Stimulated activated CD4-positive, alpha-beta T cell treated with anti-CD3 and anti-CD28 coated beads, TNF-alpha, amount 100 ng/mL, for 4 hours (primary cell): ENCODE measurements at regions not wholly inside any gene's neighbourhood (a gene's known extent, or its start where the extent isn't known, plus 50 kb on each side); places are given as distances from the start of the nearest gene placed in this dataset.

Experiments
- DNase-seq, 3 experiments: peaks; one replicate each; pipeline ENCODE4 v3.0.0-alpha.2; 2020; ENCODE audit warnings: low read depth in 3 of 3

DNA sequence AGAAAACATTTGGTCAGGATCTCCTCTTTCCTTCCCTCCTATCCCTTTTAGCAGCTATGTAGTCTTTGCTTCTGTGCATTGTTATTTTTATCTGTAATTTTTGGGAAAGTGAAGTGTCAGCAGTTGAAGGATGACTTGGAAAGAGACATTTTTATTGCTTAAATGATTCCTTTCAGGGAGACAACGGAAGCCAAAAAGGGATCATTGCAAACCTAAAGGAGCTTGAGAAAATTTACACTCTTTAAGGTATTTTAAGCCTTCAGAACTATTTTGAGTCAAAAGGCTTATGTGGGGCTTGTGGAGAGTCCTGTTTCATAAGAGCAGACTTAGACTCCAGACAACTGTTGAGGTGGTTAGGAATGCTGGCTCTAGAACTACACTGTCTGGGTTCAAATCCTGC is 281.6 kb downstream of the KIF4B start:
- no peak for DNase-seq

DNA sequence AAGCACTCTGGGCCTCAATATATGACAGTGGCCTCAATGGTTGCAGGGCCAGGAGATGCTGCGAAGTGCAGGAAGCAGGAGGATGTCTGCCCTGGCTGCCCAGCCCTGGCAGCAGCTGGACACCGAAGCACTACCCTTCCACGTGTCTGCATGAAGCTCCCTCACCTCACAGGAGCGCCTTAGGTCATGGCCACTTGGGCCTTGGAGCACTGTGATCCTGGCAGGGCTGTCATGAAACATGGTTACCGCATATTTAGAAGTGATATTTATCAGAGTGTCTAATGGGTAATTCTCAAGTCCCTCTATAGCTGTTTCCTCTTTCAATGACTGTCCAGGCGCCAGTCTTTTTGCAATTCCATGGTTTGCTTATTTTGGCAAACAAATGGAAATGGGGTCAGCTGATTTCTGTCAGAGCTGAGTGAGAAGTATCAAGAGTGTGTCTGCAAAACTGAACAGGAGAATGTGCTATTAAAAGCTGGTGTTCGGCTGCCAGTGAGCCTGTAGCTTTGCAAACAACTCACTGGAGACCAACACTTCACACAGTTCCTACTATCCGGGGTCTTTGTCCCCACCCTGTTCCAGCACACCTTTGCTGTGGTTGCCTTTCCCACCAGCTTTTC is 285.9 kb downstream of the KIF4B start:
- DNase-seq = no peak

DNA sequence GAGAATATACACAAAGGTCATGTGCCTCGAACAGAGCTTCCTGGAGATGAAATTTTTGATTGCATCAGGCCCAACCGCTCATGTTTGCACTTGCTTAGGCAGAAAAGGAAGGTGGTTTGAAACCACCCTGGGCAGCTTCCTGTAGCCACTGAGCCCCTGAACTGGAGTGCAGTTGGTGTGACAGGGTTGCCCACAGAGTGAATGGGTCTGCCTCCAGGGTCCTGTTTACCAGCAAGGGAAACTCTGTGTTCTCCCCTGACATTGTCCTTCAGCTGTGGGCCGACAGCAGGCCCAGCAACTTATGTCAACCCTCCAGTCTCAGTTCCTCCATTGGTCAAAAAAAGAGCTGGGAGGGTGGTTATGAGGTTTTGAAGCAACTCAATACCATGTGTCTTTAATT is 289.6 kb downstream of the KIF4B start:
- DNase-seq = no peak

DNA sequence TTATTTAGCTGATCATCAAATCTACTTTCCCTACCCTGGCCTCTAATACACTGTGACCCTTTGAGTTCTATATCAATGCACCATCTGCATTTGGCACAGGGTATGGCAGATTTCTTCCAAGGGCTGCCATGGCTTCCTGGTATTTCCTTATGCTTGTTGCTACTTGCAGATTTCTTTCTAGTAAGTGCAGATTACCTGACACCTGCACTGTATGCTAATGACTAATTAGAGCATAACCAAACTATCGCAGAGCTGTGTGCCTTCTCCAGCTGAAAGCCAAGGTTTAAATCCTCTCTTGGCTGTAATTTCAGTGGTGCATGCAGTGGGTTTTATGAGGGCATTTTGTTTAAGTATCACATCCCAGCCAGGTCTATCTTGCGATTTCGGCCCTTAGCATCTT is 293.7 kb downstream of the KIF4B start:
- DNase-seq = no peak

DNA sequence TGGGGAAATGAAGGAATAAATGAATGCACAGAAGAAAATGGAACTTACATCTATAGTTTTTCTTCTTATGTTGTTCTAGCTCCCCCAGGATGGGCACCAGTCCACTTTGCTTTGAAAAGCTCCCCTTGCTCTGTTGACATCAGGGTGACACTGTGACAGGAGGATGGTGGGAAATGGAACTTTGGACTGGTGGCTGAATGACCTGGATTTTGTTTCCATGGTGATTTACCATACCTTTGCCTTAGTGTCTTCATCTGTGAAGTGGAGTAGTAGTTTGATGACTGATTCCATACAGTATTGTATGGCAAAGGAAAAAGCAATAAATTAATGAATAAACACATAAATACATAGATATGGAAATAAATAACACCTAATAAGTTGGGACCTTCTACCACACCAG is 294.7 kb downstream of the KIF4B start:
- DNase-seq = no peak

DNA sequence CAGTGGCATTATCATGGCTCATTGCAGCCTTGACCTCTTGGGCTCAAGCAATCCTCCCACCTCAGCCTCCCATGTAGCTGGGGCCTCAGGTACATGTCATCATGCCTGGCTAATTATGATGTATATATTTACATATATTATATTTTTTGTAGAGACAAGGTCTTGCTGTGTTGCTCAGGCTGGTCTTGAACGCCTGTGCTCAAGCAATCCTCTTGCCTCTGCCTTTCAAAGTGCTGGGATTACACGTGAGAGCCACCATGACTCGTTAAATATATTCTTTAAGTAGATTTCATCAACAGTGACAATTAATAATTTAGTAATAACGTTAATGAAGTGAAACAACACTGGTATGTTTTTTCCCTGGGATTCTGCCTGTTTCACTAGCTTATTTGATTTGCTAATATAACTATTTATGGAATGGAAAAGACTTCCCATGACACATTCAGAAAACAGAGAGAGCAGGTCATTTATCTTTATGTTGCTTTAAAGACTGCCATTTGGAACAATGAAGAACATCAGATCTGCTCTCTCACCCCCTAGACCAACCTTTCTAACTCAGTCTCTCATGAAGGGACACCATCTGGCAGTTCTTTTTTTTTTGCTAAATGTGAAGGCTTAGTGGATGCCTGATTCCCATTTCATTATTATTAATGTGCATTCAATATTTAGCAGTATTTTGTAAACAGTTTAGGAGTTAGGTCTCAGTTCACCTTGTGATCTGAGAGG is 295.6 kb downstream of the KIF4B start:
- no peak for DNase-seq

DNA sequence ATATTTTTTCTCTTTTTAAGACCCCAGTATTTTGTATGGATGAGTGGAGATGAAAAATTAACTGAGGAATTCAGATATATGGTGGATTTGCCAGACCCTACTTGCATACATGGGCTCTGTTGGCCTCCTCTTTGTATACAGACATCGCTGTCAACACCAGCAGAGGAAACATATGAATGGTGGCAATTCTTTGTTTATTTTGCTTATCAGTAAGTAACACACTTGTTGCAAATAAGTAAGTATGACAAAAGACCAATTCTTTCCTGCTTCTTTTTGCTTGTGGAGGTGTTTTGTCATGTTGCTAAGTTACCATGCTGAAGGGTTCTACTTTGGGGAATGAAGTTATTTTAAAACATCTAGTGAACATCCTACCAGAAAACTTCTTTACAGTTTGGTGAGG is 298.2 kb downstream of the KIF4B start:
- DNase-seq = no peak

DNA sequence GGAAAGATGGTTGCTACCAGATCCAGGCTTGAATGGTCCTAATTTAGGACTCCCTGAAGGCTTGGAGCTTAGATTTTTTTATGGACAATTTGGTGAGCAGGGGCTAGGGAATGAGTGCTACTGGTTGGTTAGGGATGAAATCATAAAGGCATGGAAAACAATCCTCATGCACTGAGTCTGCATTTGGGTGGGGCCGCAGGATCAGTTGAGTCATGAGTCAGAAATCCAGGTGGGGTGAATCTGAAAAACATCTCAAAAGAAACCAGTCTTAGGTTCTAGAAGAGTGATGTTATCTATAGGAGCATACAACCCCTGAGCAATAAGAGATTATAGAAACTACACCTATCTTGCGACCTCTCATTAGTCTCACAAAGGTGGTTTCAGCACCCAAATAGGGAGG is 300.0 kb downstream of the KIF4B start:
- DNase-seq = no peak

DNA sequence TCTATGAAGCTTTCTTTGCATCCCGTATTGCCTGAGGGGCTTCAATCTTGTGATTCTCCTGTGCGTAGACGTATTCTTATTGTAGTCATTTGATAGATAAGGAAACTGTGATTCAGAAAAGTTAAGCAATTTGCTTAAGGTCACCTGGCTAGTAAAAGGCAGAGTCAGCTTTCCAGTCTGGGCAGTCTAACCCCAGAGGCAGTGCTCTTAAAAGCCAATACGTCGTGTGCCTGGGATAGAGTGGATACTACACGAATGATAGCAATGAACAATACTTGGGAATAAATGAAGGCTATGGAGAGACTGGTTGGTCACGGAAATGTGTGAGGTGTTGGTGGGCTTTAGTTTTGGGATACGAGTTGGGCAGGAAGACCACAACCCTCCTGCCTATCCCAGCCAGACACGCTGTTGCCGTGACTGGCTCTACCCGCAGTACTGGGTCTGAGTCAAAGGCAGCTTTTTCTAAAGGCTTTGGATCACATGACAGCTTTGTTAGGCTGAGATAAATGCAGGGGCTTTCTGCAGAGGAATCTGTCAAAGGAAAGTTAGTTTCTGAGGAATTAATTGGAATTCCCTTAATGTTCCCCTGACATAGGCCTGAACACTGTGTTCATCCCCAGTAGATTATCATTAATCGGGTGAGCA is 302.6 kb downstream of the KIF4B start:
- DNase-seq = no peak

DNA sequence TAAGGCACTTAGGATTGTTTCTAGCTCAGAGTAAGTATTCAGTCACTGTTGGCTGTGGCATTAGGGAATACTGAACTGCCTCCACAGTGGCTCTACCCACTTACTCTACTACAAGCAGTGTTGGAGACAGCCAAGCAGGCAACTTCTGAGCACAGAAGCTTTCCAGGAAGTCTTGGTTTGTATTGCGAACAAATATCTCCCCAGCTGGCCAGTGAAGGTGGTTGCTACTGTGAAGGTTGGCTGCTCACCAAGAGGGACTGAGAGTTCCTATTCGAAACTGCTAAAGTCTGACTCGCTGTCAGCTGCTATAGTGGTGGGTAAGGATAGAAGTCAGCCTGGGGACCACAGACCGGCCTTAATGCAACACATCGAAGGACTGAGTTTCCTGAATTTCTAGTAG is 319.1 kb downstream of the KIF4B start:
- DNase-seq = no peak

DNA sequence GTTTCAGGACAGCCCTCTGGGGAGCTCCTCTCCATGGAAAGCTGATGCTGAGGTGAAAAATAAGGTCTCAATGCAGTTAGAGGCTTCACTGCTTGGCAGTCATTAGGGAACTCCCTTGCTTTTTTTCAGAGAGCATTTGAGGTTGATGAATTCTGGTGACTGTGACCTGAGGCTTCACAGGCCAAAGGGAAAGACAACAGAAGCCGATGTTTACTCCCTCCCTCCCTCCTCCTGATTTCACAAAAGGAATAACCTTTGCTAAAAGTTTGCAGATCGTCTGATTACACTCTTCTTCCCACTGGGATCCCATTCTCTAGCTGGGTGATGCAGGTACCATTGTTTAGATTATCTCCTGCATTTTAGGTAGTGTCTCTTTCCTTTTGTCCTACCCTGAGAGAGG is 329.4 kb downstream of the KIF4B start:
- no peak for DNase-seq

DNA sequence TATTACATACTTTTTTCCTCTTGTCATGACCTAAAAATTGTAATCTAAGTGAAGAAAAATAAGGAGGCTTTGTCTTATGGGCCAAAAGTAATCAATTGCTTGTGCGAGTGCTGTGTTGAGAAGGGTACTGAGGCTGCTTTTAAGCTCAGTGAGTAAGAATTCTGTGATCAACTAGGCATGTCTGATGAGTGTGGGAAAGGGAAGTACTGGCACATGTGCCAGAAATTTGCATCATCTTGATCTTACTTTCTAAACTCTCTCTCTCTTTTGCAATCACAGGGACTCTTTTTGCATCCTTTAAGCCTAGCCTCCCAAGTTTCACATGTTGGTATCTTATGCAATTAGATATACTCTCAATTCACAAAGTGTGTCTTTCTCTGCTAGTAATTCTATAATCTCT is 329.9 kb downstream of the KIF4B start:
- no peak for DNase-seq

DNA sequence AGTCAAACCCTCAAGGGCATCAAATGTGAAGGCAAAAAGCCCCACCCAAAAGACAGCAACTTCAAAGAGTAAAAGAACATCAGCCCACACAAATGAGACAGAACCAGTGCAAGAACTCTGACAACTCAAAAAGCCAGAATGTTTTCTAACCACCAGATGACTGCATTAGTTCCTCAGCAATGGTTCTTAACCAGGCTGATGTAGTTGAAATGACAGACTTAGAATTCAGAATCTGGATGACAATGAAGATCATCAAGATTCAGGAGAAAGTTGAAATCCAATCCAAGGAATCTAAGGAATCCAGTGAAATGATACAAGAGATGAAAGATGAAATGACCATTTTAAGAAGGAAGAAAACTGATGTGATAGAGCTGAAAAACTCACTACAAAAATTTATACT is 339.7 kb downstream of the KIF4B start:
- no peak for DNase-seq

DNA sequence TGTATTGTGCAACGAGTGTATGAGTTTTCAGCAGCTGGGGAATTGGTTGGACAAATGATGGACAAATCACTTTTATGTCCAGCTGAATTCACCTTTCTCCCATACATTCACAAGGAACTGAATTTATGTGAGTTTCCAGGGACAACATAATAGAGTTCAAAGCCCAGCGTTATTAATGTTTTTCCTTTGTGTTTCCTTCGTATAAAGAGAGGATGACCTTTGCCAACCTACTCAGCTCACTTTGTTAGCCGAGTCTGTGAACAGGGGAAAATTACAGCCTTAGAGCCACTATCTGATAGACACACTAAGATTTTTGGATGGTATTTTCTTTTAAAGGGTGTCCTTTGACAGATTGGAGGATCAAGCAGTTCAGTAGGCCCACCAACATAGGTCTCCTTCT is 352.5 kb downstream of the KIF4B start:
- no peak for DNase-seq

DNA sequence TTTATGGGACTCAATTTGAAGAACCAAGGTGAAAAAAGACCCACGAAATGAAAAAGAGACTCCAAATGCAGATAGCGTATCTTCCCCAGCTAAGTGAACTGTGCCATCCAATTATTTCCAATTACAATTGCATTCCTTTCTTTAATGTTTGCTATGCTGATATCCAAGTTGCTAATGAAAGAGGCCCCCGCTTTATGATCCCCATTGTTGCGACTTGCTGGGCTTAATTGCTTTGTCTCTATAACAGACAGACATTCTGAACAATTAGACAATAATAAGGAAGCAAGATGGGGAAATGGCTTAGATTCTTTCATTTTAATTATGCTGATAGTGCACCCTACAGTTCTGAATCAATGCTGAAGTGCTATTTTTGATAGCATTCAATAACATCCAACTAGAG is 354.3 kb downstream of the KIF4B start:
- no peak for DNase-seq

DNA sequence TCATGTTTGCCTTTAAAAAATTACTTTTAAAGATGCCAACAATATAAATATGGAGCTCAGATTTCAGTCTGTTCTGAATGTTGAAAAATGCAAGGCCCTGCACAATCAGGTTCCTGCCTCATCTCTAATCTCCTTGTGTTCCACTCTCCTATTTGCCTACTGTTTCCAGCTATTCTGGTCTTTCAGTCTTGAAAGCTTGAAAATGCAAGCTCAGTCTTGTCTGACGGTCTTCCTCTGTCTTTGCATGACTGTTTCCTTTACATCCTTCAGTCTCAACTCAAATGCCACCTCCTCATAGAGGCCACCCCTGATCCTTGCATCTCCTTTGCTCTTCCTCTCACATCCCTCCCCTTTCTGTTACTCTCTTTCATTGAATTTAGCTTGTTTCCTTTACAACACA is 354.9 kb downstream of the KIF4B start:
- DNase-seq = no peak

DNA sequence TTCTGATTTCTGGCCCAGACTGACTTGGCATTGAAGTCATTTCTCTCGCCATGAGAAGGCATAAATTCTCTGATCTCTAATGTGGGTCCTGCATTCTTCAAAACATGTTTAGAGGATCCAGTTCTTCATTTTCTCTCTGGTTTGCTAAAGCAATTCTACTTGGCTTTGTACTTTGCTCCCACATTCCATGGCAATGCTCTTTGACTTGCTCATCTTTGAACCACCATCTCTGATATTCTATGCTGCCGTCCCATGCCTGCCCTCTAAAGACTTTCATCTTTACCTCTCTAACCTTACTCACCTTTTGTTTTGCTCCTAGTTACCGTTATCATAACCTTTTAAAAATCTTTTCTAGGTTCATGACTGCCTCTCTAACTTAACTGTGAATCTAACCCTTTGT is 366.9 kb downstream of the KIF4B start:
- DNase-seq = no peak

DNA sequence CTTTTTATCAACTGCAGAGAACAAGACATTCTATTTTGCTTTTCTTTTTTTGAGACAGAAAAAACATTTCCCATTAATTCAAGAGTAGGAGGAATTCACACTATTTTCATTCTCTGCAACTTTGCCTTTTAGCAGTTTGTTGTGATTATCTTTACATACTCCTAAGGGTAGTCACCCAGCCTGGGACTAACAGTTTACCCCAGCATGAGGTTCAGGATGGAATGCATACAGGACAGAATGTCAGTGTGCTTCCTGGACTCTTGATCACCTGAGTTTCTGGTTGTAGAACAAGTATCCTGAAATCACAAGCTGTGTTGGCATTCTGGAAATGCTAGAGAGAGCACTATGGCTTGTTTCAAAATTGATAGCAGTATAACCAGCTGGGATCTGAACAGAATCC is 368.1 kb downstream of the KIF4B start:
- no peak for DNase-seq

DNA sequence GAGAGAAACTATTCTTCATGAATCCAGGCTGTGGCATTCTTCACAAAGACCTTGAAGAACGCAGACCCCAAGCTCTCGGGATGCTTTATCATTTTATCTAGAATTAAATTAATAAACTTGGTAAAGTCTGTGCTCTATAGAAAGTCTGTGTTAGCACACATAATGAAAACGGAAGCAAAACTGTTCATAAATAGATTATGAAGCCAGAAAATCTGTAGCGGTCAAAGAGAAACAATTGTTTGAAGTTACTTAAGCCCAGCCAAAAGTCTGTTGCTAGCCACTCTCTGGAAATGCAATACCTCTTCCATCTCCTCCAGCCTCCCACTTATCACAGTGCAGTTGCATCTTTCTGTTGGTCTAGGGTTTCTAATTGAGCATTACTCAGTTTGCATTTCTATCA is 375.9 kb downstream of the KIF4B start:
- no peak for DNase-seq

DNA sequence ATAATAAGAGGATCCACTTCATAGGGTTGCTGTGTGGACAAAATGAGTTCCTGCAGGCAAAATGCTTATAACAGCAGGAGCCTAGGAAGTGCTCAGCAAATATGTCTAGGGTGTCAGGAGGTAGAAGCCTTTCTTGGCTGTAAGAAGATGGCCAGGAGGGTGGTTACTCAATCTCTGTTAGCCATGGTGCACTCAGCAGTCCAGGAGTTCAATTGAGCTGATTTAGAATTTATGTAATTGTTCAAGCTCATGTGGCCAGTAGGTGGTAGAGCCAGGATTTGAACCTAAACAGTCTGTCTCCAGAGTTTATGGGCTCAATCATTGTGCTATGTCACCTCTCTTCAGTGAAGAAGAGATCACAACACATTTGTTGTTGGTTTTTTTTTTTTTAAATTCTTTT is 381.2 kb downstream of the KIF4B start:
- no peak for DNase-seq

DNA sequence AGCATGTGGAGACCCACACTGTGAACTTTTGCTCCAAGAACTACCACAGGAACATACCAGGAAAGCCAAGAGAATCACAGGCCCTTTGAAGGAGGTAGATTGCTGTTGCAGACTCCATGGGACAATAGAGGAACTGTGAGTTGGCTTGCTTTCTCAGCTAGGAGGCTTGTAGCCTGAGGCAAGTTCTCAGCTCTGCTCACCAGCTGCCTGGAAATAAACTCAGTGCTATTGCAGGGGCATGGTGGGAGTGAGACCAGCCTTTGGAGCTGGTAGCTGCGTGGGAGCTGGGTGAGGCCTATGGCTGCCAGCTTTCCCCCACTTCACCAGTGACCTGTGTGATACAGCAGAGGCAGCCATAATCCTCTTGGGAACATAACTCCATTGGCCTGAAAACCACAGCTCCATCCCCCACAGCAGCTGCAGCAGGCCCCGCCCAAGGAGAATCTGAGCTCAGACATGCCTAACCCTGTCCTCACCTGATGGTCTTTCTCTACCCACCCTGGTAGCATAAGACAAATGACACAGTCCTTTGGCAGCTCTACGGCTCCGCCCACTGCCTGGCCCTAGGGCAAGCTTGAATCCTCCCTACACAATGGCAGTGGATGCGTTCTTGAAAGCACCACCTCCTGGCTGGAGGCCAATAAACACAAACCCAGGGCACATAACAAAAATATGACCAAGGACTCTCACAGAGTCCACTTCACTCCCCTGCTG is 389.5 kb downstream of the KIF4B start:
- DNase-seq = no peak

DNA sequence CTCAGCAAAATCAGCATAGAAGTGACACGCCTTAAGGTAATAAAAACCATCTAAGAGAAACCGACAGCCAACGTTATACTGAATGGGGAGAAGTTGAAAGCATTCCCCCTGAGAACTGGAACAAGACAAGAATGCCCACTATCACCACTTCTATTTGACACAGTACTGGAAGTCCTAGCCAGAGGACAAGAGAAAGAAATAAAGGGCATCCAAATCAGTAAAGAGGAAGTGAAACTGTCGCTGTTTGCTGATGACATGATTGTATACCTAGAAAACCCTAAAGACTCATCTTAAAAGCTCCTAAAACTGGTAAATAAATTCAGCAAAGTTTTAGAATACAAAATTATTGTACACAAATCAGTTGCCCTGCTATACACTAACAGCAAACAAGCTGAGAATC is 393.3 kb downstream of the KIF4B start:
- DNase-seq = no peak

DNA sequence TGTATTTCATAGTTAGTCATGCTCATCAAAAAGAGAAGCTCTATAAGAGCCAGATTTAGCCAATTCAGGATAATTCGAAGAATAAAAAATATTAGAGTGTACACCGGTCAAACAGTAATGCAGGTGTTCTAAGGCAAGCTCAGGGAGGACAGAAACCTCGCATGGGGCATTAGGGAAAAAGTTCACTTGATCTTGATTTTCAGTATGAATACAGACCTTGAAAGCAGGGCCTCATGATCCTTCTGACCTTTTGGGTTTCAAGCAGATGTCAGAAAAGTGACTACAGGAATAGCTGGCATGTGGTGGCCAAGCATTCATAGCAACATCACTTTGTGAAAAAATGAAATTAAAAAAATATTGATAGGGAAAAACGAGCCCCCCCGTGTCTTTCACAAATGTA is 394.9 kb downstream of the KIF4B start:
- no peak for DNase-seq
